ACC112 (cell line): ENCODE measurements at regions not wholly inside any gene's neighbourhood (a gene's known extent, or its start where the extent isn't known, plus 50 kb on each side); places are given as distances from the start of the nearest gene placed in this dataset.

Experiments
- H2AFZ ChIP-seq: fragments of 200-600 bp; sonication (generic); one replicate; pipeline ENCODE4 v1.6.0; 2017; ENCODE audit warnings: antibody characterized with exemption, low read length; ENCODE audit not compliant: unreplicated experiment
- H3K27ac ChIP-seq: fragments of 200-600 bp; sonication (generic); 2 replicates; pipeline ENCODE4 v1.5.1; 2014; ENCODE audit warnings: low read depth, mild to moderate bottlenecking, antibody characterized with exemption, low read length, moderate library complexity
- H3K27me3 ChIP-seq: fragments of 200-600 bp; sonication (generic); 2 replicates; pipeline ENCODE4 v1.6.1; 2014; ENCODE audit warnings: mild to moderate bottlenecking, antibody characterized with exemption, low read length, moderate library complexity, mixed read lengths; ENCODE audit not compliant: insufficient read depth
- H3K36me3 ChIP-seq: fragments of 200-600 bp; sonication (generic); 2 replicates; pipeline ENCODE4 v1.6.1; 2016; ENCODE audit warnings: mild to moderate bottlenecking, antibody characterized with exemption, low read length, moderate library complexity, mixed read lengths; ENCODE audit not compliant: insufficient read depth
- H3K4me1 ChIP-seq: fragments of 200-600 bp; sonication (generic); one replicate; pipeline ENCODE4 v1.6.1; 2016; ENCODE audit warnings: low read length, mixed read lengths; ENCODE audit not compliant: insufficient read depth, unreplicated experiment, control insufficient read depth
- H3K4me3 ChIP-seq: fragments of 200-600 bp; sonication (generic); 2 replicates; pipeline ENCODE4 v1.5.1; 2014; ENCODE audit warnings: mild to moderate bottlenecking, low read depth, low read length
- H3K79me2 ChIP-seq: fragments of 200-600 bp; sonication (generic); one replicate; pipeline ENCODE4 v1.6.0; 2016; ENCODE audit warnings: low read length; ENCODE audit not compliant: control insufficient read depth, unreplicated experiment, insufficient read depth

DNA sequence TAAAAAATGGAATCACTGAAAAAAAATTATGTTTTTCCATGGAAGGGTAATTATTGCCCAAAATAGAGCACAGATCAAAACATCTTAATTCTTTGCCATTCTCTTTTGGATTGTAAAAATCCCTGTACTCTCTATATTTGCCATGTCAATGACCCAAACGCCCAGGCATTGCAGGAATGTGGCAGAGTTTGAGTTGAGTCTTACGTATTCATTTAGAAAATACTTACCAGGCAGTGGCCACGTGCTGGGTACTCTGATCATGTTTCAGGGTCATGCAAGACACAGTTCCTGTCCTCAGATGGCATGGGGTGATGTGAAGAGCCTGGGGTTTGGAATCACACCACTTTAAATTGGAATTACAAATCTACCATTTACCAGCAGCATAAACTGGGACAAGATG is 267.7 kb downstream of the ABCC12 start:
- Histone ChIP-seq H3K27me3 (peaks cover 55% of the 10 kb centered on the region), H3K4me3 (no peak overlapping the region), H3K79me2 (no peaks in the 10 kb centered on the region), H3K4me1 (peaks cover 19% of the 10 kb centered on the region), H3K27ac (no peak overlapping the region), H2AFZ (peak overlapping the region; percentile 9), H3K36me3 (no peaks in the 10 kb centered on the region)

DNA sequence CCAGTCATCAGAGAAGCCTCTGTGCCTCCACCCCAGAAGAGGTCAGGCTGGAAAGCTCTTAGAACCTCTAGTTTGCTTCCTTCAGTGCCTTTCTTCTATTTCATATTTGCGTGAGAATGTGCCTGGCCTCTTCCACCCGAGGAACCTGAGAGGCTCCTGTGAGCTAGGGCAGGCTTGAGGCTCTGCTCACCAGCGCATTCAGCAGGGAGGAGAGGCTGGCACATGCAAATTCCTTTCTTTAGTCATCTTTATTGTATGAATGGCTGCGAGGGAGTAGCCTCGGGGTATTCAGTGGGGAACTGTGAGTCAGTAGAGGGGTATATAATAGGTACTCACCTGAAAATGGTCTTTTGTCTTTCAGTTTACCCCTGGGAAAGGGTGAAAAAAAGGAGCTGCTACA is 268.3 kb downstream of the ABCC12 start:
- H3K36me3 ChIP-seq = no peaks in the 10 kb centered on the region
- peak overlapping the region; percentile 43 for H2AFZ ChIP-seq
- H3K27me3 ChIP-seq = peaks cover 54% of the 10 kb centered on the region
- peaks cover 19% of the 10 kb centered on the region for H3K4me1 ChIP-seq
- no peaks in the 10 kb centered on the region for H3K79me2 ChIP-seq
- H3K27ac ChIP-seq = no peak overlapping the region
- H3K4me3 ChIP-seq = no peak overlapping the region

DNA sequence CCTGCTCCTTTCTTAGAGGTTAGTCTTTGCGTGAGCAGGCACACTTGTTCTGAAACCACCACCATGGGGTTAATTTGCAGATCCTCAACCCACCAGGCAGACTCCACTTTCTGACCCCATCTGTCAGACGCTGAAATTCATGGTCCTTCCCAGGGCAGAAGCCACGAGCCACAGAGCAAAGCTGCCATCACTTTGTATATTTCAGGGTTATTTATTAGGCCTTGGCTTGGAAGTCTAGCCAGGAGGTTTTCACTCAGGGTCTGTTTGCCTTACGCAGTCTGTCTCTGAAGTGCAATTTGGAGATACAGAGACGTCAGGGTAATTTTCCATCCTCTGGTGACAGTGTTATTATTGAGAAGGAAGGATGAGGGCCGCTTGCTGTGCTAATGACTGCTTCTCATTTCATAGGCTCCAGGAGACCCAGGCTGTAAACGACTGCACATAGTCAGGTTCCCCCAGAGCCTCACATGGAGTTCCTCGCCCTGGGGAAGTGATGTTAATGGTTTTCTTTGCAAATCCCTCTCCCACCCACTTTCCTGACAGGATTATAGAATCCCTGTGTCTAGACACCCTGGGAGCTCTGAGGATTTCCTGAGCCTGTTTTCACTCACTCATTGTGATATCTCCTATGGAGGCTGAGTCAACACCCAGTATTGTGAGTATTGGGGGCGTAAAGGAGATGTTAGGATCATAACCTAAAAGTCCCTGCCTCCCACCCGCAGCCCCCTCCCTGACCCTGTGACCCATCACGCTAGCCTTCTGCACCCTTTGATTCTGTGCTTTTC is 269.0 kb downstream of the ABCC12 start:
- Histone ChIP-seq H3K4me3 (no peak overlapping the region), H3K27me3 (peaks cover 60% of the 10 kb centered on the region), H3K4me1 (peaks cover 19% of the 10 kb centered on the region), H2AFZ (no peak overlapping the region), H3K79me2 (no peaks in the 10 kb centered on the region), H3K36me3 (no peaks in the 10 kb centered on the region), H3K27ac (no peak overlapping the region)

DNA sequence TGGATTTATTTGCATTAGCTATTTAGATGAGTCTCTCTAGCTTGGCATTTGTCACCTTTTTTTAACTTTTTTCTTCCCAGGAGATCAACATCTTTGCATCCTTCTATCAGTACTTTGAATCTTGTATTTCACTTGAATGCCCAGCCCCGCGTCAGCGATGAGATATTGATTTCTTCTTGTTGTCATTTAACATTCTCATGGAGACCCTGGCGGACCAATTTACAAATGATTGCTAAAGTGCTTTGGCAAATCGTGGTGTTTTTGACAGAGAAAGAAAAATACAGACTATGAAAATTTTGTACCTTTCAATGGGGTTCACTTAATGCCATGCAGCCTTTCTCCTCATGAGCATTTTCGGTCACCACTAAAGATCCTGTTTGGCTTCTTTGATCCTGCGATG is 269.7 kb downstream of the ABCC12 start:
- Histone ChIP-seq H3K27ac (no peak overlapping the region), H3K4me3 (no peak overlapping the region), H3K4me1 (peaks cover 19% of the 10 kb centered on the region)

DNA sequence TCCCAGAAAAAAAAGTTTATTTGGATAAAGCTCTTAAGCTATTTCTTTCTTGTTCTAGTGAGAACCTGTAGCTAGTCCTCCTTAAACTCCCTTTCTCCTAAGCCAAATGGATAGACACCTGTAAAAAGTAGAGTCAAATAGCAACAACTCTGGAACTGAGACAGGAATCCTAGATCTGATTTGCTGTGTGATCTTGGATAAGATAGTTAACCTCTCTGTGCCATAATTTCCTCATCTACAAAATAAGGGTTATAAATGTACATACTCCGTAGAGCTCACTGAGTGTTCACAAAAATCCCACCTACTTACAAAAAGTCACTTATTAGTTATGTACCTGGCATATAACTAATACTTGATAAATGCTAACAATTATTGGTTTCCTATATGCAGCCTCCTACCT is 270.3 kb downstream of the ABCC12 start:
- H3K4me1 ChIP-seq = peaks cover 19% of the 10 kb centered on the region
- H3K36me3 ChIP-seq = no peaks in the 10 kb centered on the region
- H3K27me3 ChIP-seq = peaks cover 53% of the 10 kb centered on the region
- no peak overlapping the region for H3K4me3 ChIP-seq
- no peak overlapping the region for H3K27ac ChIP-seq
- no peak overlapping the region for H2AFZ ChIP-seq
- H3K79me2 ChIP-seq = no peaks in the 10 kb centered on the region

More for the DNA sequence above, 269.7 kb downstream of the ABCC12 start:
- Histone ChIP-seq H3K27me3 (peaks cover 56% of the 10 kb centered on the region), H3K79me2 (no peaks in the 10 kb centered on the region), H3K36me3 (no peaks in the 10 kb centered on the region), H2AFZ (no peak overlapping the region)

DNA sequence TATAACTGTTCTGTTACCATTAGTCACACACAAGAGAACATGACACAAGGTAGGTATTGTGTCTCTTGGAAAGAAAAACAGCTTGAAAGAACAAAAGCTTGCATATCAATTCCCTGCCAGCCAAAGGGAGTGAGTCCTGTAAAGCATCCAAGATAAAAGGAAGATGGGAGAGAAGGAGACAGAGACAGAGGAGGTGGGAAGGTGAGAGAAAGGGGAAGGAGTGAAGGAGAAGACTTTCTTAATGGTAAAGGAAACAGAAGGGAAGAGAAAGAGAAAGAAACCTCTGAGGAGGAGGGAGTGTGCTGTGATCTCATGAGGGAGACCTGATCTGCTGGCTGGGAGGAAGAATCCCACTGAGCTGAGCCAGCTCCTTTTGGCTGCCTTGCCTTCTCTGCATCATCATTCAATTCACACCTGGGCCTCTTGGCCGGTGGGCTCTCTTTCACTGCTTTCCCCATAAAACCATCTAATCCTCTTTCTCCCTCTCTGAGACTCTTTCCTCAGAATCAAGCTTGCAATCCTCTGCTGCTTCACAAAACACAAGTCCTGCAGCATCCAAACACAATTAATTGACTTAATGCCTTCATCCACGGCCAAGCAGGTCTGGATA is 271.6 kb downstream of the ABCC12 start:
- Histone ChIP-seq H3K27me3 (peaks cover 56% of the 10 kb centered on the region), H3K36me3 (no peaks in the 10 kb centered on the region), H3K4me1 (peaks cover 19% of the 10 kb centered on the region), H3K79me2 (no peaks in the 10 kb centered on the region), H2AFZ (no peak overlapping the region), H3K4me3 (no peak overlapping the region), H3K27ac (no peak overlapping the region)

DNA sequence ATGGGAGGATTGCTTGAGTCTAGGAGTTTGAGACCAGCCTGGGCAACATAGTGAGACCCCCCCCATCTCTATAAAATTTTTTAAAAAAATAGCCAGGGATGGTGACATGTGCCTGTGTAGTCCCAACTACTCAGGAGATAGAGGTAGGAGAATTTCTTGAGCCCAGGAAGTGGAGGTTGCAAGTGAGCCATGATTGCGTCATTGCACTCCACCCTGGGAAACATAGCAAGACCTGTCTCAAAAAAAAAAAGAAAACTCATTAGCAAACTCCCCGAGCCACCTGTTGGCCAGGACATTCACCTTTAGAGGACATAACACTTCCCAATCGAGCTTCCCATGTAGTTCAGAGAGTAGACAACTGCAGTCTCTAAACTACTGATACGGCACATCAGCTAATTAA is 274.2 kb downstream of the ABCC12 start:
- H3K36me3 ChIP-seq = no peaks in the 10 kb centered on the region
- no peaks in the 10 kb centered on the region for H3K79me2 ChIP-seq
- H3K4me1 ChIP-seq = no peaks in the 10 kb centered on the region
- H3K4me3 ChIP-seq = no peak overlapping the region
- H2AFZ ChIP-seq = no peak overlapping the region
- no peak overlapping the region for H3K27ac ChIP-seq
- peaks cover 81% of the 10 kb centered on the region for H3K27me3 ChIP-seq

DNA sequence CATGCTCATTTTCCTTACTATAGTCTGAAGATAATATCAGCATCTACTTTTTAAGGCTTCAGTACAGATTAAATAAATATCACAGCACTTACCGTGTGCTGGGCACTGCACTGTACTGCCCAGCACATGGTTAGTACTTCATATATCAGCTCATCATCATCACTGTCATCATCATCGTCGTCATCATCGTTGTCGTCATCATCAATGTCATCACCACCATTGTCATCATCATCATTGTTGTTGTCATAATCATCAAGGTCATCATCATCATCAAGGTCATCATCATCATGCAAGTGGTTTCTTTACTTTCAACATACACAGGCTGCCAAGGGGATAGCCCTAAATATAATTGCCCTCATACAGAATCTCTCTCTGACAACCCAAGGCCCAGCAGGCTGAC is 275.1 kb downstream of the ABCC12 start:
- H3K79me2 ChIP-seq = no peaks in the 10 kb centered on the region
- H3K36me3 ChIP-seq = no peaks in the 10 kb centered on the region
- no peaks in the 10 kb centered on the region for H3K4me1 ChIP-seq
- H3K4me3 ChIP-seq = no peak overlapping the region
- H2AFZ ChIP-seq = no peak overlapping the region
- H3K27me3 ChIP-seq = peaks cover 81% of the 10 kb centered on the region
- no peak overlapping the region for H3K27ac ChIP-seq

DNA sequence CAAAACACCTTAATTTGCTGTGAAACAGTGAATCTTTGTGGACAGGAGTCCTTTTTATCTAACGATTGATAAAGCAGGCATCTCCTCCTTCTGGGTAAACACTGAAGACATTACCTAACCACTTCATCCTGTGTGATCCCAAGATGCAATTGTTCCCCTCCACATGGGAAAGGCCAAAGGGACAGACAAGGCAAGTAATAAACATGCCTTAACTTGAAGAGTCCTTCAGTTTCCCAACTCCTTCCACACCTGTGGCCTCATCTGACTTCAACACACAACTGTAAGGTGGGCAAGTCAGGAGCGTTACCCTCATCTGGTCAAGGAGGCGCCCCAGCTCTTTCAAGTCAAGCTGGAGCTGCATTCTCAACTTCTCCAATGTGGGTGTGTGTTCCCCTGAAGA is 278.6 kb downstream of the ABCC12 start:
- H3K4me3 ChIP-seq = no peak overlapping the region
- H3K36me3 ChIP-seq = no peaks in the 10 kb centered on the region
- H3K27ac ChIP-seq = no peak overlapping the region
- H3K4me1 ChIP-seq = no peaks in the 10 kb centered on the region
- H3K27me3 ChIP-seq = peaks cover 91% of the 10 kb centered on the region
- no peaks in the 10 kb centered on the region for H3K79me2 ChIP-seq
- H2AFZ ChIP-seq = no peak overlapping the region

DNA sequence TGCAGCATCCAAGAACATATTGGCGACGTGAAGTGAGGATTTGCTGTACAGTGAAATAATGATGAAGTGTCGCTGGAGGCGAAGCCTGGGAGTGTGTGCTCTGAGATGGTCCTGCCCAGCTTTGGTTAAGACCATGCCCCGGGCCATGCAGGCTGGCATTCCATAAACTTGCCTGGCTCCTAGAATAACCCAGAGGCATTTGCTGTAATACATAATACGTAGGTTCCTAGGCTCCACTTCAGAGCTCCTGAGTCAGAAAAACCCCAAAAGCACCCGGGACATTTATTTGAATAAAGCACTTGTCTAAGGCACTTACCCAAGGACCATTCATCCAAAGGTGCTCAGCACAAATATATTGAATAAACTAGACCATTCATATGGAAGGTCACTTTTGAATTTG is 279.3 kb downstream of the ABCC12 start:
- no peak overlapping the region for H3K4me3 ChIP-seq
- no peaks in the 10 kb centered on the region for H3K4me1 ChIP-seq
- no peak overlapping the region for H3K27ac ChIP-seq
- peaks cover 86% of the 10 kb centered on the region for H3K27me3 ChIP-seq
- no peak overlapping the region for H2AFZ ChIP-seq
- no peaks in the 10 kb centered on the region for H3K36me3 ChIP-seq
- no peaks in the 10 kb centered on the region for H3K79me2 ChIP-seq

DNA sequence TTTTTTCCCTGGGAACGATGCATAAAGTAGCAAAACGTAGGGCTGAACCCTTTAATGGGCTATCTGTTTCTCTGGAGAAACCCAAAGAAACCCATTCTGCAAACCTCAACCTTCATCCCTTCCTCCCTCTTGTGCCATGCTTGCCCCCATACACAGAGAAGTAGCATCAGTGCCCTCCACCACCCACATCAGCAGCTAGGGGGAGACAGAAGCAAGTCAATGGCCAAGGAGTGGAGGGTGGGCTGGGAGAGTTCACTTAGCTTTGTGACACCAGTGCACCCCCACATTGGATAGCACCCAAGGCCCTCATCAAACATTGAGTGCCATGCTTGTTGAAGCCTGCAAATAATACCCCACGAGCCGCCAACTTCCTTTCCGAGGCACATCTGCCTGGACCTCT is 282.4 kb downstream of the ABCC12 start:
- Histone ChIP-seq H3K4me1 (no peaks in the 10 kb centered on the region), H3K36me3 (no peaks in the 10 kb centered on the region), H3K79me2 (no peaks in the 10 kb centered on the region), H3K4me3 (no peak overlapping the region), H3K27me3 (peaks cover 67% of the 10 kb centered on the region), H2AFZ (no peak overlapping the region), H3K27ac (no peak overlapping the region)
